ENCODE measurements at regions not wholly inside any gene's neighbourhood (a gene's known extent, or its start where the extent isn't known, plus 50 kb on each side); places are given as distances from the start of the nearest gene placed in this dataset.
"Not testable (repeated sequence)": the region's sequence is repeated elsewhere in the genome, so short reads cannot be mapped to it uniquely, and the experiment has no call there.

DNA sequence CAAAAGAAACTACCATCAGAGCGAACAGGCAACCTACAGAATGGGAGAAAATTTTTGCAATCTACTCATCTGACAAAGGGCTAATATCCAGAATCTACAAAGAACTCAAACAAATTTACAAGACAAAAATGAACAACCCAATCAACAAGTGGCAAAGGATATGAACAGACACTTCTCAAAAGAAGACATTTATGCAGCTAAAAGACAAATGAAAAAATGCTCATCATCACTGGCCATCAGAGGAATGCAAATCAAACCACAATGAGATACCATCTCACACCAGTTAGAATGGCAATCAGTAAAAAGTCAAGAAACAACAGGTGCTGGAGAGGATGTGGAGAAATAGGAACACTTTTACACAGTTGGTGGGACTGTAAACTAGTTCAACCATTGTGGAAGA is 425.0 kb downstream of the NPIPA8 start:
- not testable (repeated sequence) for H3K27me3 ChIP-seq (ENCODE audit: control insufficient read depth in 5 of 5, insufficient read depth in 4 of 5, low read length in 5 of 5); H3K9ac ChIP-seq (ENCODE audit: low read length in 5 of 5); H3K4me1 ChIP-seq (ENCODE audit: control insufficient read depth in 5 of 5, insufficient read depth in 5 of 5, low read length in 5 of 5); H3K27ac ChIP-seq (ENCODE audit: low read depth, low read length); H3K4me3 ChIP-seq (ENCODE audit: low read depth in 1 of 5, low read length in 5 of 5); H3K36me3 ChIP-seq (ENCODE audit: control insufficient read depth in 5 of 5, insufficient read depth in 5 of 5, low read length in 5 of 5)
- H3K9me3 ChIP-seq (ENCODE audit: control insufficient read depth in 5 of 5, low read length in 5 of 5) = peaks cover 0 to 12% (median 6%) of the 10 kb centered on the region in 5 donors

DNA sequence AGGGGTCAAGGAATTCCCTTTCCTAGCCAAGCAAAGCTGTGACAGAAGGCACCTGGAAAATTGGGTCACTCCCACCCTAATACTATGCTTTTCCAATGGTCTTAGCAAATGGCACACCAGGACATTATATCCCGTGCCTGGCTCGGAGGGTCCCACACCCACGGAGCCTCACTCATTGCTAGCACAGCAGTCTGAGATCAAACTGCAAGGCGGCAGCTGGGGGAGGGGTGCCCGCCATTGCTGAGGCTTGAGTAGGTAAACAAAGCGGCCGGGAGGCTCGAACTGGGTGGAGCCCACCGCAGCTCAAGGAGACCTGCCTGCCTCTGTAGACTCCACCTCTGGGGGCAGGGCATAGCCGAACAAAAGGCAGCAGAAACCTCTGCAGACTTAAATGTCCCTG is 429.9 kb downstream of the NPIPA8 start:
- H3K27me3 ChIP-seq (ENCODE audit: control insufficient read depth in 5 of 5, insufficient read depth in 4 of 5, low read length in 5 of 5); H3K4me1 ChIP-seq (ENCODE audit: control insufficient read depth in 5 of 5, insufficient read depth in 5 of 5, low read length in 5 of 5); H3K4me3 ChIP-seq (ENCODE audit: low read depth in 1 of 5, low read length in 5 of 5); H3K27ac ChIP-seq (ENCODE audit: low read depth, low read length); H3K36me3 ChIP-seq (ENCODE audit: control insufficient read depth in 5 of 5, insufficient read depth in 5 of 5, low read length in 5 of 5); H3K9me3 ChIP-seq (ENCODE audit: control insufficient read depth in 5 of 5, low read length in 5 of 5); H3K9ac ChIP-seq (ENCODE audit: low read length in 5 of 5): not testable (repeated sequence)

DNA sequence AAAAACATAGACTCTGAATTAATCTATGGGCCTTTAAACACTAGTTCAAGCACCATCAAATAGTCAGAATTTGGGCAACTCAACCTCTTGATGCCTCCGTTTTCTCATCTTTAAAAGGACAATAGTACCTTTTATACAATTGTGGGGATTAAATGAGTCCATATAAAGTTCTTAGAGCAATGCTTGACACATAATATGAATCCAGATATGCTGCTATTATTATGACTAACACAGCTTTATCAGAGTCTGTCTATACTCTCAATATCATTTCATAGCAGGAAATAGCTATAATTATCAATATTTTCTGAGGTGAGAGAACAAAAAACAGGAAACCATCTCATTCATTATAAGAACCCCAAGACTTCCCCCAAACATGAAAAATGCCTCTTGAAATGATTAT is 430.5 kb upstream of the XYLT1 start:
- H3K27ac ChIP-seq (ENCODE audit: low read depth, low read length) = no peak overlapping the region
- H3K4me3 ChIP-seq (ENCODE audit: low read depth in 1 of 5, low read length in 5 of 5) = no peak overlapping the region
- no peak overlapping the region for H3K9ac ChIP-seq (ENCODE audit: low read length in 5 of 5)
- no peaks in the 10 kb centered on the region for H3K36me3 ChIP-seq (ENCODE audit: control insufficient read depth in 5 of 5, insufficient read depth in 5 of 5, low read length in 5 of 5)
- H3K4me1 ChIP-seq (ENCODE audit: control insufficient read depth in 5 of 5, insufficient read depth in 5 of 5, low read length in 5 of 5) = no peaks in the 10 kb centered on the region
- no peaks in the 10 kb centered on the region for H3K27me3 ChIP-seq (ENCODE audit: control insufficient read depth in 5 of 5, insufficient read depth in 4 of 5, low read length in 5 of 5)
- no peaks in the 10 kb centered on the region for H3K9me3 ChIP-seq (ENCODE audit: control insufficient read depth in 5 of 5, low read length in 5 of 5)

DNA sequence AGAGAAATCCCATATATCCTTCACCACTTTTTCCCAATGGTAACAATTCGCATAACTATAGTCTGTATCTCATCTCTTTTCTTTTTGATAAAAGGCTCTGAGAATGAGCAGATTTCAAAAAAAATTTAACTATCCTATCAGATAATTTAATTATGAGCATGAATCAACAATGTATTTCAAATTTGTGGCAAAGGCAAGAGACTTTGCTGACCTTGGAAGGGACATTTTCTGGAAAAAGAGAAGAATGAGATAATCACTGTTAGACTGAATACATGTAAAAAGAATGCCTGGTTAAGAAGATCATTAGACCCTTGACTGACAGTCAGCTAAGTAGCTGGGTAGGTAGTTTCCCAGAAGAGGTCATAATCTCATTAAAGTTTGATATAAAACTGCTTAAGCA is 428.4 kb upstream of the XYLT1 start:
- no peak overlapping the region for H3K27ac ChIP-seq (ENCODE audit: low read depth, low read length)

DNA sequence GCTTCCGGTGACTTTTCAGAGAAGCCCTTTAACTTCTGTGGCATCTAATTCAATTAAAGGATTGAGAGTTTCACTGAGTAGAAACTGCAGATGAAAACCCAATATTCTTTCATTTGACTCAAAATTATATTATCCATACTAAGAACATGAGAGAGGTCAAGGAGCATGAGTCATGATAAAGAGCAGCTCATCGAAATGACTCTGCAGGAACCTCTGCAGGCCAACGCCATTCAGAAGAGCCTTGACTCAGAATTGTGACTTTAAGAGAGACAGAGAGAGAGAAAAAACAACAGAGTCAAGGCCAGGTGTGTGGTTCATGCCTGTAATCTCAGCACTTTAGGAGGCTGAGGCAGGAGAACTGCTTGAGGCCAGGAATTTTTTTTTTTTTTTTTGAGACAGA is 417.2 kb upstream of the XYLT1 start:
- Histone ChIP-seq H3K9ac (ENCODE audit: low read length in 5 of 5) (no peak overlapping the region), H3K9me3 (ENCODE audit: control insufficient read depth in 5 of 5, low read length in 5 of 5) (no peaks in the 10 kb centered on the region), H3K4me1 (ENCODE audit: control insufficient read depth in 5 of 5, insufficient read depth in 5 of 5, low read length in 5 of 5) (no peaks in the 10 kb centered on the region), H3K36me3 (ENCODE audit: control insufficient read depth in 5 of 5, insufficient read depth in 5 of 5, low read length in 5 of 5) (no peaks in the 10 kb centered on the region), H3K27me3 (ENCODE audit: control insufficient read depth in 5 of 5, insufficient read depth in 4 of 5, low read length in 5 of 5) (no peaks in the 10 kb centered on the region), H3K4me3 (ENCODE audit: low read depth in 1 of 5, low read length in 5 of 5) (no peak overlapping the region), H3K27ac (ENCODE audit: low read depth, low read length) (no peak overlapping the region)

More for the DNA sequence above, 428.4 kb upstream of the XYLT1 start:
- H3K27me3 ChIP-seq (ENCODE audit: control insufficient read depth in 5 of 5, insufficient read depth in 4 of 5, low read length in 5 of 5) = peaks cover 0 to 2% (median 0%) of the 10 kb centered on the region in 5 donors
- H3K36me3 ChIP-seq (ENCODE audit: control insufficient read depth in 5 of 5, insufficient read depth in 5 of 5, low read length in 5 of 5) = no peaks in the 10 kb centered on the region
- H3K9me3 ChIP-seq (ENCODE audit: control insufficient read depth in 5 of 5, low read length in 5 of 5) = no peaks in the 10 kb centered on the region
- H3K4me1 ChIP-seq (ENCODE audit: control insufficient read depth in 5 of 5, insufficient read depth in 5 of 5, low read length in 5 of 5) = no peaks in the 10 kb centered on the region
- no peak overlapping the region for H3K9ac ChIP-seq (ENCODE audit: low read length in 5 of 5)
- no peak overlapping the region for H3K4me3 ChIP-seq (ENCODE audit: low read depth in 1 of 5, low read length in 5 of 5)

DNA sequence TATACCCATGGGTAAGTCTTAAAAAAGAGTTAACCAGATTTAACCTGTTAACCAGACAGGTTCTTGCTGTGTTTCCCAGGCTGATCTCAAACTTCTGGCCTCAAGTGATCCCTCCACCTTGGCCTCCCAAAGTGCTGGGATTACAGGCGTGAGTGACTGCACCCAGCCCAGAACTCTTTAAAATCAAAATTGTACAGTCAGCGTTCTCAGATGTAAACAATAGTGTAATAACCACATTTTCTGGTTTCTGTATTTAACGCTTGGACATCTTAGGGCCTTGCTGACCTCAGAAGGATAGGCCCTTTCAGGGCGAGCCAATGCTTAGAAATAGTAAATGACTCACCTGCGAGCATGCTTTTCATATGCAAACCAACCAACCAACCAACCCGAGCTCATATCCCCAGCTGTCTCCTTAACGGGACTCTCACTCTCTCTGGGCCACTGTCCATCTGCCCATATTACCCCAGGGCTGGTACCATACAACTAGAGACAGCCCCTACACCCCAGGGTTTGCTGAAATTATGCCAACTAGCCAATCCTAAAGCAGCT is 415.0 kb upstream of the XYLT1 start:
- Histone ChIP-seq H3K27ac (ENCODE audit: low read depth, low read length) (no peak overlapping the region), H3K9me3 (ENCODE audit: control insufficient read depth in 5 of 5, low read length in 5 of 5) (no peaks in the 10 kb centered on the region), H3K9ac (ENCODE audit: low read length in 5 of 5) (no peak overlapping the region), H3K4me3 (ENCODE audit: low read depth in 1 of 5, low read length in 5 of 5) (no peak overlapping the region), H3K4me1 (ENCODE audit: control insufficient read depth in 5 of 5, insufficient read depth in 5 of 5, low read length in 5 of 5) (no peaks in the 10 kb centered on the region), H3K36me3 (ENCODE audit: control insufficient read depth in 5 of 5, insufficient read depth in 5 of 5, low read length in 5 of 5) (no peaks in the 10 kb centered on the region), H3K27me3 (ENCODE audit: control insufficient read depth in 5 of 5, insufficient read depth in 4 of 5, low read length in 5 of 5) (no peaks in the 10 kb centered on the region)

DNA sequence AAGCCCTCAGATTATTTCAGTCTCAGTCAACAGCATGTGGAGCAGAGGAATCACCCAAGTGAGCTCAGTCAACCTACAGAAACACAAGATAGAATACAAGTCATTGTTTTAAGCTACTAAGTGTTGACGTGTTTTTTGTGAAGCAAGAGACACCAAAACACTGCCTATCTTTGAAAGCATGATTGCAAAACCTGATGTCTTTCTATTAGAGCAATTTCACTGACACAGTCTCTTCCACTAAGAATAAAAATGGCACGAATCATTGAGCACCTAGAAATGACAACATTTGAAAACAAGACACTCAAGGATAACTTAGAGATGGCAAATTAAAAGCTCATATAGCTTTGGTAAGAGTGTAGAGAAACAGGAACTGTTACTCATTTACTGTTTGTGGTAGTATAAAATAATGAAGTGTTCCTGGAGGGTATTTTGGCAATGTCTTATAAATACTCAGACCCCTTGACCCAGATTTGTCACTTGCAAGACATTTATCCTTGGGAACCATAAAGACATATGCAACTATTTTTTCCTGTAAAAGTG is 407.1 kb upstream of the XYLT1 start:
- H3K4me1 ChIP-seq (ENCODE audit: control insufficient read depth in 5 of 5, insufficient read depth in 5 of 5, low read length in 5 of 5) = peaks cover 0 to 20% (median 8%) of the 10 kb centered on the region in 5 donors
- H3K27ac ChIP-seq (ENCODE audit: low read depth, low read length) = no peak overlapping the region
- no peaks in the 10 kb centered on the region for H3K36me3 ChIP-seq (ENCODE audit: control insufficient read depth in 5 of 5, insufficient read depth in 5 of 5, low read length in 5 of 5)
- H3K9ac ChIP-seq (ENCODE audit: low read length in 5 of 5) = no peak overlapping the region
- no peaks in the 10 kb centered on the region for H3K9me3 ChIP-seq (ENCODE audit: control insufficient read depth in 5 of 5, low read length in 5 of 5)
- no peak overlapping the region for H3K4me3 ChIP-seq (ENCODE audit: low read depth in 1 of 5, low read length in 5 of 5)
- H3K27me3 ChIP-seq (ENCODE audit: control insufficient read depth in 5 of 5, insufficient read depth in 4 of 5, low read length in 5 of 5) = no peaks in the 10 kb centered on the region

DNA sequence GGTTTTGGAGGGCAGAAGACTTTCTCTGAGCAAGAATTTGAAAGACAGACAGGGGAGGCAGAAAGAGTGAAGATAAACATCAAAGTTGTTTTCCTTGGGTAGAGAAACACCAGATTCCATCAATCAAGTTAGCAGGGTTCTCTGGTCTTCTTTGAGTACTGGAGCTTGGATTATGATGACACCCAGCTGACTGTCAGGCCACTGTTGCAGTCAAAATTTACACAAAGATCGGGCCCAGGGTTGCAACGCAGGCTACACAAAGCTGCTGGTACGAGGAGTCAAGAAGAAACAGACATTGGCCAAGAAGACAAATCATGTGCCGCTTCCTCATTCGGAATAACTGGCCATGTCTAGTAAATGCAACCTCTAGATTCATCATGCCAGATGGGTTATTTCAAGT is 396.2 kb upstream of the XYLT1 start:
- H3K27me3 ChIP-seq (ENCODE audit: control insufficient read depth in 5 of 5, insufficient read depth in 4 of 5, low read length in 5 of 5) = peaks cover 0 to 5% (median 0%) of the 10 kb centered on the region in 5 donors
- no peak overlapping the region for H3K9ac ChIP-seq (ENCODE audit: low read length in 5 of 5)
- H3K9me3 ChIP-seq (ENCODE audit: control insufficient read depth in 5 of 5, low read length in 5 of 5) = no peaks in the 10 kb centered on the region
- H3K4me3 ChIP-seq (ENCODE audit: low read depth in 1 of 5, low read length in 5 of 5) = no peak overlapping the region
- H3K27ac ChIP-seq (ENCODE audit: low read depth, low read length) = no peak overlapping the region
- no peaks in the 10 kb centered on the region for H3K36me3 ChIP-seq (ENCODE audit: control insufficient read depth in 5 of 5, insufficient read depth in 5 of 5, low read length in 5 of 5)
- H3K4me1 ChIP-seq (ENCODE audit: control insufficient read depth in 5 of 5, insufficient read depth in 5 of 5, low read length in 5 of 5) = peaks cover 0 to 2% (median 0%) of the 10 kb centered on the region in 5 donors

DNA sequence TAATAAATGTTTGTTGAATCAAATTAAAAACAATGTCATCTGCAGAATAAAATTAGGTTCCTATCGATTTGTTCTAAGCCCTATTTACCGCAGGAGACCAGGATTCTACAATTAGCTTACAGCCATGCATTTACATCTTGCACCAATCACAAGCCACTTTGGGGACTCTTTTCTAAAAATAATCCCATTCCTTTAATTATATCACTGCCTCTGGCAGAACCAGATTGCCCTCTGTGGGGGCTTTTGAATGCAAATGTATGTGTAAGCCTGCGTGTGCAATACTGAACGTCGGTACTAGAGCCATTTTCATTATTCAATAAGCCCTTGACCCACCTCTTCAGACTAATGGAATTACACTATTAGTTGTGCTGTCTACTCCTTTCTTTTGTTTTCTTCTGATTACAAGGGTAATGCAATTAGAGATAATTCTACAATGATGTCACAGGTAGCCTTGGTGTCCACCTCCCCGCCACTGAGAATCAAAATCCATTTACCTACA is 391.3 kb upstream of the XYLT1 start:
- Histone ChIP-seq H3K4me3 (ENCODE audit: low read depth in 1 of 5, low read length in 5 of 5) (no peak overlapping the region), H3K27me3 (ENCODE audit: control insufficient read depth in 5 of 5, insufficient read depth in 4 of 5, low read length in 5 of 5) (peaks cover 0 to 6% (median 0%) of the 10 kb centered on the region in 5 donors)

DNA sequence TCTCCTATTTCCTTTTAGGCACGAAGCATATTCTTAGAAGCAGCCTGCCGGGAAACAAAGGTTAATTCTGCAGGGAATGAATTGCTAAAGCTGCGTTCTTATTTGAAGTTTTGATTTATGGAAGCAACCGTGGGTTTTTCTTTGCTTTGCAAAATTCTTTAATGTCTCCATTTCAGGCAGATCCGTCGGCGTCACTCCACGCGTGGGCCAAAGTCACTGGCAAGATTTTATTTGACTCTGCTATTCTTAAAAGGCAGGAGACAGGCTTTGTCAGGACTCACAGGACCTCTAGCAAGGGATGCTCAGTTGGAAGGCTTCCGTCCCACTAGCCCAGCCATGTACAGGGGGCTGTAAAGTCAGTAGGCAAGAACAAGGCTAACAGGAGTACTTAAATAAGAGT is 387.3 kb upstream of the XYLT1 start:
- Histone ChIP-seq H3K9ac (ENCODE audit: low read length in 5 of 5) (no peak overlapping the region), H3K4me3 (ENCODE audit: low read depth in 1 of 5, low read length in 5 of 5) (no peak overlapping the region)

More for the DNA sequence above, 391.3 kb upstream of the XYLT1 start:
- no peaks in the 10 kb centered on the region for H3K9me3 ChIP-seq (ENCODE audit: control insufficient read depth in 5 of 5, low read length in 5 of 5)
- H3K4me1 ChIP-seq (ENCODE audit: control insufficient read depth in 5 of 5, insufficient read depth in 5 of 5, low read length in 5 of 5) = peaks cover 0 to 6% (median 0%) of the 10 kb centered on the region in 5 donors
- no peak overlapping the region for H3K27ac ChIP-seq (ENCODE audit: low read depth, low read length)
- H3K36me3 ChIP-seq (ENCODE audit: control insufficient read depth in 5 of 5, insufficient read depth in 5 of 5, low read length in 5 of 5) = no peaks in the 10 kb centered on the region
- H3K9ac ChIP-seq (ENCODE audit: low read length in 5 of 5) = no peak overlapping the region

More for the DNA sequence above, 387.3 kb upstream of the XYLT1 start:
- H3K27ac ChIP-seq (ENCODE audit: low read depth, low read length) = no peak overlapping the region
- H3K9me3 ChIP-seq (ENCODE audit: control insufficient read depth in 5 of 5, low read length in 5 of 5) = peaks cover 0 to 4% (median 3%) of the 10 kb centered on the region in 5 donors
- H3K36me3 ChIP-seq (ENCODE audit: control insufficient read depth in 5 of 5, insufficient read depth in 5 of 5, low read length in 5 of 5) = no peaks in the 10 kb centered on the region
- H3K4me1 ChIP-seq (ENCODE audit: control insufficient read depth in 5 of 5, insufficient read depth in 5 of 5, low read length in 5 of 5) = peaks cover 0 to 6% (median 0%) of the 10 kb centered on the region in 5 donors
- H3K27me3 ChIP-seq (ENCODE audit: control insufficient read depth in 5 of 5, insufficient read depth in 4 of 5, low read length in 5 of 5) = peaks cover 0 to 6% (median 0%) of the 10 kb centered on the region in 5 donors
